ENCODE measurements at regions not wholly inside any gene's neighbourhood (a gene's known extent, or its start where the extent isn't known, plus 50 kb on each side); places are given as distances from the start of the nearest gene placed in this dataset.

- no peak for FAIRE-seq
- 81 to 90% methylated on average over 4 of the region's 4 CpGs for WGBS, 2 donors
Observed at GRCh38 chr19:29395734-29396414, 129.9 kb upstream of the VSTM2B start.

GRCh38 chr19:29396925-29397324 is 128.9 kb upstream of the VSTM2B start:
- Histone ChIP-seq H3K27me3 (no peaks in the 10 kb centered on the region), H3K27ac (no peak overlapping the region), H3K36me3 (no peaks in the 10 kb centered on the region), H3K9me3 (no peaks in the 10 kb centered on the region), H3K4me3 (no peak overlapping the region), H3K4me1 (no peaks in the 10 kb centered on the region)
- no peak for FAIRE-seq
- TF ChIP-seq CTCF (IDR thresholded peaks at IDR 0.05): no peak
- intact Hi-C loops (cut with DNase I): no loop called here
- no peak for DNase-seq
- no peak for ATAC-seq
- 2 to 13% methylated on average over 2 of the region's 2 CpGs for WGBS, 2 donors

More at GRCh38 chr19:29395734-29396414, 129.9 kb upstream of the VSTM2B start:
- intact Hi-C loops (cut with DNase I): no loop called here
- no peaks in the 10 kb centered on the region for H3K4me1 ChIP-seq
- H3K36me3 ChIP-seq: no peaks in the 10 kb centered on the region
- ATAC-seq: no peak
- TF ChIP-seq CTCF (IDR thresholded peaks at IDR 0.05): no peak
- no peaks in the 10 kb centered on the region for H3K27me3 ChIP-seq
- no peak overlapping the region for H3K27ac ChIP-seq
- DNase-seq: no peak
- H3K4me3 ChIP-seq: no peak overlapping the region
- H3K9me3 ChIP-seq: no peaks in the 10 kb centered on the region

GRCh38 chr19:29397748-29398147 is 128.0 kb upstream of the VSTM2B start:
- FAIRE-seq: no peak
- WGBS, 2 donors: 26 to 32% methylated on average over 7 of the region's 7 CpGs
- intact Hi-C loops (cut with DNase I): no loop called here
- TF ChIP-seq CTCF (IDR thresholded peaks at IDR 0.05): no peak
- no peaks in the 10 kb centered on the region for H3K27me3 ChIP-seq
- no peaks in the 10 kb centered on the region for H3K4me1 ChIP-seq
- H3K27ac ChIP-seq: no peak overlapping the region
- DNase-seq: no peak
- ATAC-seq: no peak
- no peaks in the 10 kb centered on the region for H3K36me3 ChIP-seq
- no peaks in the 10 kb centered on the region for H3K9me3 ChIP-seq
- H3K4me3 ChIP-seq: no peak overlapping the region

- no peak for ATAC-seq
- Histone ChIP-seq H3K9me3 (no peaks in the 10 kb centered on the region), H3K27me3 (no peaks in the 10 kb centered on the region), H3K4me3 (no peak overlapping the region), H3K36me3 (no peaks in the 10 kb centered on the region), H3K4me1 (no peaks in the 10 kb centered on the region), H3K27ac (no peak overlapping the region)
- no peak for FAIRE-seq
- no peak for DNase-seq
- intact Hi-C loops (cut with DNase I): no loop called here
- WGBS, 2 donors: 22 to 36% methylated on average over 8 of the region's 8 CpGs
- no peak for TF ChIP-seq CTCF (IDR thresholded peaks at IDR 0.05)
Observed at GRCh38 chr19:29399804-29400203, 126.0 kb upstream of the VSTM2B start.

- DNase-seq (no peak), ATAC-seq (no peak), FAIRE-seq (no peak)
- no peak for TF ChIP-seq CTCF (IDR thresholded peaks at IDR 0.05)
- H3K4me3 ChIP-seq: no peak overlapping the region
- no peaks in the 10 kb centered on the region for H3K9me3 ChIP-seq
- H3K4me1 ChIP-seq: no peaks in the 10 kb centered on the region
- H3K27ac ChIP-seq: no peak overlapping the region
- H3K36me3 ChIP-seq: no peaks in the 10 kb centered on the region
- no peaks in the 10 kb centered on the region for H3K27me3 ChIP-seq
- intact Hi-C loops (cut with DNase I): no loop called here
- 53 to 61% methylated on average over 23 of the region's 23 CpGs for WGBS, 2 donors
Observed at GRCh38 chr19:29400917-29401711, 124.7 kb upstream of the VSTM2B start.

Data from pancreas (tissue), 10 donors.